ENCODE measurements at regions not wholly inside any gene's neighbourhood (a gene's known extent, or its start where the extent isn't known, plus 50 kb on each side); places are given as distances from the start of the nearest gene placed in this dataset.
"Not testable (repeated sequence)": the region's sequence is repeated elsewhere in the genome, so short reads cannot be mapped to it uniquely, and the experiment has no call there.

- ChIA-PET CTCF (interaction anchor here (1.0 kb wide), 1 partner anchor 9 kb away, joined by 3 read pairs; no protein-coding TSS in a partner anchor), POLR2A (no interaction called here)
- no peak overlapping the region for H3K4me2 ChIP-seq
- ATAC-seq (no peak), DNase-seq (ENCODE audit: low read depth in 1 of 2, low spot score in 1 of 2) (no peak), FAIRE-seq (no peak)
- 3% methylated on average over 4 of the region's 4 CpGs for WGBS (ENCODE audit: missing lambda C conversion rate)
- no peaks in the 10 kb centered on the region for H3K9me3 ChIP-seq
- no peaks in the 10 kb centered on the region for H3K4me1 ChIP-seq
- no peak overlapping the region for H3K27ac ChIP-seq
- TF ChIP-seq MAFK (IDR thresholded peaks at IDR 0.05; ENCODE audit: partially characterized antibody) (peak; percentile 76), MAZ (IDR thresholded peaks at IDR 0.05; ENCODE audit: borderline replicate concordance, low read depth, low read length) (no peak)
- H3K4me3 ChIP-seq = no peak overlapping the region
Measured at GRCh38 chr10:15954188-15954587, 93.9 kb upstream of the MINDY3 start.

- TF ChIP-seq MAFK (IDR thresholded peaks at IDR 0.05; ENCODE audit: partially characterized antibody) = no peak
- no peak for TF ChIP-seq FOSB (CRISPR knock-in tag; IDR thresholded peaks at IDR 0.05)
- Histone ChIP-seq H3K27ac (no peak overlapping the region), H3K4me1 (no peaks in the 10 kb centered on the region), H3K9me3 (no peaks in the 10 kb centered on the region), H3K4me2 (no peak overlapping the region), H3K4me3 (no peak overlapping the region)
- ChIA-PET CTCF (no interaction called here), POLR2A (no interaction called here)
- FAIRE-seq = no peak
- 30% methylated on average over 5 of the region's 5 CpGs for WGBS (ENCODE audit: missing lambda C conversion rate)
- DNase-seq (ENCODE audit: low read depth in 1 of 2, low spot score in 1 of 2) = no peak
- no peak for ATAC-seq
Measured at GRCh38 chr10:15960277-15960676, 100.0 kb upstream of the MINDY3 start.

GRCh38 chr10:15972736-15973135 is 112.4 kb upstream of the MINDY3 start:
- POLR2A ChIA-PET; DNase-seq (ENCODE audit: low read depth in 1 of 2, low spot score in 1 of 2); H3K4me2 ChIP-seq; H3K4me1 ChIP-seq; H3K4me3 ChIP-seq; H3K9me3 ChIP-seq; CTCF ChIA-PET; ATAC-seq; FAIRE-seq; H3K27ac ChIP-seq: not testable (repeated sequence)
- 9% methylated on average over 5 of the region's 5 CpGs for WGBS (ENCODE audit: missing lambda C conversion rate)

- ATAC-seq (no peak), DNase-seq (ENCODE audit: low read depth in 1 of 2, low spot score in 1 of 2) (no peak)
- TF ChIP-seq BHLHE40 (IDR thresholded peaks at IDR 0.05; ENCODE audit: low read depth, low read length) = no peak
- no peak for TF ChIP-seq POLR2AphosphoS2 (conservative IDR thresholded peaks at IDR 0.05; ENCODE audit: low read length)
- TF ChIP-seq HOXA7 (CRISPR knock-in tag; IDR thresholded peaks at IDR 0.05) = no peak
- TF ChIP-seq MAX (IDR thresholded peaks at IDR 0.05) = no peak
- no peak for TF ChIP-seq FOXS1 (CRISPR knock-in tag; IDR thresholded peaks at IDR 0.05)
- no peak for TF ChIP-seq EHF (CRISPR knock-in tag; IDR thresholded peaks at IDR 0.05)
- TF ChIP-seq PHF8 (IDR thresholded peaks at IDR 0.05; ENCODE audit: borderline replicate concordance, low read depth) = no peak
- no peak for TF ChIP-seq KDM1A (IDR thresholded peaks at IDR 0.05; ENCODE audit: low read depth)
- TF ChIP-seq JUN (IDR thresholded peaks at IDR 0.05) = no peak
- TF ChIP-seq HOXB5 (CRISPR knock-in tag; IDR thresholded peaks at IDR 0.05) = no peak
- TF ChIP-seq SREBF2 (IDR thresholded peaks at IDR 0.05) = no peak
- no peak for TF ChIP-seq MAZ (IDR thresholded peaks at IDR 0.05; ENCODE audit: borderline replicate concordance, low read depth, low read length)
- TF ChIP-seq RCOR1 (IDR thresholded peaks at IDR 0.05; ENCODE audit: low read depth, low read length) = no peak
- TF ChIP-seq POLR2A (IDR thresholded peaks at IDR 0.05; ENCODE audit: low read length) = no peak
- TF ChIP-seq CHD2 (IDR thresholded peaks at IDR 0.05; ENCODE audit: low read length, partially characterized antibody) = no peak
- TF ChIP-seq HOXB13 (CRISPR knock-in tag; IDR thresholded peaks at IDR 0.05; ENCODE audit: low read depth) = no peak
- no peak for TF ChIP-seq FOSL2 (IDR thresholded peaks at IDR 0.05)
- TF ChIP-seq FOSL2 (CRISPR knock-in tag; IDR thresholded peaks at IDR 0.05) = no peak
- no peak for TF ChIP-seq SMC3 (IDR thresholded peaks at IDR 0.05)
- TF ChIP-seq RFX5 (IDR thresholded peaks at IDR 0.05) = no peak
Measured at GRCh38 chr10:15985690-15986089, 125.4 kb upstream of the MINDY3 start.

More at GRCh38 chr10:15985690-15986089, 125.4 kb upstream of the MINDY3 start:
- FAIRE-seq = no peak
- WGBS (ENCODE audit: missing lambda C conversion rate) = 8% methylated on average over 4 of the region's 4 CpGs
- Histone ChIP-seq H3K27ac (no peak overlapping the region), H3K4me2 (no peak overlapping the region), H3K4me3 (no peak overlapping the region), H3K9me3 (no peaks in the 10 kb centered on the region), H3K4me1 (no peaks in the 10 kb centered on the region)
- ChIA-PET CTCF (no interaction called here), POLR2A (no interaction called here)

Measured in A549 (cell line).